Endothelial cell of umbilical vein (primary cell): ENCODE measurements at regions not wholly inside any gene's neighbourhood (a gene's known extent, or its start where the extent isn't known, plus 50 kb on each side); places are given as distances from the start of the nearest gene placed in this dataset.

Source experiments
- BruUV-seq: library from RNA; stranded (reverse); fragments of 400-500 nt; replicated peaks from 2 replicates; lab custom pipeline; 2021; lab: Mats Ljungman, UMichigan
- CTCF ChIA-PET: fragments of 300-600, 350-600 bp; sonication (Branson Sonifier 250); formaldehyde crosslinking; loops from one replicate; lab custom pipeline; 2021; ENCODE audit warnings: antibody characterized with exemption, inconsistent platforms; lab: Charles Lee
- POLR2A ChIA-PET: fragments of 300-600, 350-600 bp; sonication (Branson Sonifier 250); formaldehyde crosslinking; loops from one replicate; lab custom pipeline; 2021; ENCODE audit warnings: antibody characterized with exemption, inconsistent platforms; lab: Charles Lee
- DNase-seq: peaks from one replicate; pipeline ENCODE4 v3.0.0-alpha.2; 2011; ENCODE audit warnings: low read depth, low spot score
- FAIRE-seq: peaks from 2 replicates; lab custom pipeline; 2011; peaks lifted over from hg19 to GRCh38; lab: Jason Lieb, UNC
- H2AFZ ChIP-seq: 2 replicates; pipeline ENCODE4 v1.6.0; 2012; ENCODE audit warnings: low read depth, low read length, control low read depth, inconsistent platforms
- H3K27ac ChIP-seq: 2 replicates; pipeline ENCODE4 v1.5.1; 2011; ENCODE audit warnings: low read depth, mild to moderate bottlenecking, control low read depth, low read length, moderate library complexity; ENCODE audit not compliant: insufficient read depth
- H3K27me3 ChIP-seq, 2 experiments: 2 replicates each; pipeline versions ENCODE4 v1.6.0 to v1.6.1; 2011; ENCODE audit warnings: low read length in 2 of 2, mixed read lengths in 1 of 2; ENCODE audit not compliant: control insufficient read depth in 2 of 2, insufficient read depth in 2 of 2
- H3K36me3 ChIP-seq, 2 experiments: 2 replicates in 1 of 2; 3 replicates in 1 of 2; pipeline ENCODE4 v1.5.1; 2011; ENCODE audit warnings: low read length in 2 of 2, mild to moderate bottlenecking in 1 of 2, moderate library complexity in 1 of 2; ENCODE audit not compliant: control insufficient read depth in 2 of 2, insufficient read depth in 2 of 2; ENCODE audit errors: extremely low read depth in 1 of 2
- H3K4me1 ChIP-seq: 3 replicates; pipeline ENCODE4 v1.5.1; 2011; ENCODE audit warnings: mild to moderate bottlenecking, low read length; ENCODE audit not compliant: control insufficient read depth, insufficient read depth; ENCODE audit errors: extremely low read depth
- H3K4me2 ChIP-seq: 2 replicates; pipeline ENCODE4 v1.6.1; 2011; ENCODE audit warnings: low read length, control low read depth, mixed read lengths; ENCODE audit not compliant: insufficient read depth
- H3K4me3 ChIP-seq, 3 experiments: fragments of 200-600 bp in 1 of 3; sonication (generic), shearing (Covaris generic) in 1 of 3; replicated peaks in 1 of 3; 2 replicates each; pipeline ENCODE4 v1.5.1; 2011 to 2016; ENCODE audit warnings: control low read depth in 3 of 3, low read length in 3 of 3, mild to moderate bottlenecking in 2 of 3, inconsistent platforms in 1 of 3, low read depth in 1 of 3, moderate library complexity in 1 of 3; ENCODE audit not compliant: insufficient read depth in 1 of 3
- H3K79me2 ChIP-seq: 2 replicates; pipeline ENCODE4 v1.6.0; 2012; ENCODE audit warnings: low read length, inconsistent platforms; ENCODE audit not compliant: control insufficient read depth, insufficient read depth
- H3K9ac ChIP-seq: replicated peaks from 2 replicates; pipeline ENCODE3; 2011; ENCODE audit warnings: low read length, control low read depth; ENCODE audit not compliant: insufficient read depth; ENCODE audit errors: extremely low read depth
- H3K9me1 ChIP-seq: replicated peaks from 3 replicates; pipeline ENCODE4 v1.6.0; 2011; ENCODE audit warnings: mild to moderate bottlenecking, low read length; ENCODE audit not compliant: control insufficient read depth, insufficient read depth; ENCODE audit errors: extremely low read depth
- H3K9me3 ChIP-seq: replicated peaks from 2 replicates; pipeline ENCODE4 v1.5.1; 2012; ENCODE audit warnings: low read length, inconsistent platforms; ENCODE audit not compliant: control insufficient read depth, insufficient read depth
- H4K20me1 ChIP-seq: replicated peaks from 2 replicates; pipeline ENCODE3; 2011; ENCODE audit warnings: mild to moderate bottlenecking, low read length; ENCODE audit not compliant: control insufficient read depth, insufficient read depth; ENCODE audit errors: extremely low read depth
- CTCF ChIP-seq, 2 donors: IDR thresholded peaks; 1 replicate in 1 of 2; 2 replicates in 1 of 2; pipeline ENCODE4 v1.5.1; 2011; ENCODE audit warnings: low read length in 2 of 2, mild to moderate bottlenecking in 2 of 2, moderate library complexity in 2 of 2, control low read depth in 1 of 2, inconsistent platforms in 1 of 2, low read depth in 1 of 2; ENCODE audit not compliant: insufficient read depth in 1 of 2; ENCODE audit errors: extremely low read depth in 1 of 2
- EZH2 ChIP-seq: IDR thresholded peaks from 2 replicates; pipeline ENCODE4 v1.6.1; 2012; ENCODE audit warnings: borderline replicate concordance, low read depth, mild to moderate bottlenecking, moderate library complexity, low read length, inconsistent platforms; ENCODE audit not compliant: severe bottlenecking
- FOS ChIP-seq: IDR thresholded peaks from 2 replicates; pipeline ENCODE4 v1.6.1; 2011; ENCODE audit warnings: mild to moderate bottlenecking, low read length, moderate library complexity, borderline replicate concordance; ENCODE audit not compliant: insufficient read depth
- GATA2 ChIP-seq: IDR thresholded peaks from 2 replicates; pipeline ENCODE4 v1.7.0; 2011; ENCODE audit warnings: low read depth, mild to moderate bottlenecking, moderate library complexity, mixed read lengths, low read length; ENCODE audit not compliant: insufficient read length, insufficient read depth
- JUN ChIP-seq: IDR thresholded peaks from 2 replicates; pipeline ENCODE4 v1.6.1; 2011; ENCODE audit warnings: borderline replicate concordance, low read depth; ENCODE audit not compliant: insufficient read length, insufficient read depth
- MAX ChIP-seq: IDR thresholded peaks from 2 replicates; pipeline ENCODE4 v1.6.1; 2011; ENCODE audit not compliant: insufficient read depth, insufficient read length
- MYC ChIP-seq: IDR thresholded peaks from one replicate; pipeline ENCODE4 v1.6.1; 2011; ENCODE audit warnings: mild to moderate bottlenecking, low read depth, low read length
- POLR2A ChIP-seq: IDR thresholded peaks from 2 replicates; pipeline ENCODE4 v1.6.1; 2012; ENCODE audit warnings: low read depth, mild to moderate bottlenecking, control low read depth, low read length
- POLR2AphosphoS5 ChIP-seq: IDR thresholded peaks from 2 replicates; pipeline ENCODE4 v1.6.1; 2012; ENCODE audit warnings: low read depth, mild to moderate bottlenecking, control low read depth, low read length, moderate library complexity; ENCODE audit not compliant: insufficient read depth
- dilution Hi-C: fragments of 300-500 bp; cut with MboI; formaldehyde crosslinking; loops from one replicate; pipeline ENCODE4 v1.15.0; 2019; ENCODE audit warnings: low sequenced_read_pairs; ENCODE audit not compliant: extremely low pct_ligation_motif_present
- intact Hi-C: fragments of 100-400 bp; cut with micrococcal nuclease; formaldehyde crosslinking; loops from one replicate; pipeline ENCODE4 v1.10.0; 2022

- POLR2A ChIA-PET = no interaction called here
- DNase-seq = no peak
- no peak overlapping the region for H2AFZ ChIP-seq
- no peaks in the 10 kb centered on the region for H4K20me1 ChIP-seq
- H3K4me3 ChIP-seq = no peak overlapping the region
- CTCF ChIA-PET = no interaction called here
- FAIRE-seq = no peak
- intact Hi-C loops (no loop called here), dilution Hi-C loops (no loop called here)
- no peak overlapping the region for H3K27ac ChIP-seq
- BruUV-seq = no TSS peak
- H3K27me3 ChIP-seq = no peaks in the 10 kb centered on the region
- H3K9me3 ChIP-seq = no peaks in the 10 kb centered on the region
- H3K9ac ChIP-seq = no peak overlapping the region
- no peaks in the 10 kb centered on the region for H3K36me3 ChIP-seq
- no peaks in the 10 kb centered on the region for H3K4me1 ChIP-seq
- no peaks in the 10 kb centered on the region for H3K79me2 ChIP-seq
- no peak overlapping the region for H3K4me2 ChIP-seq
- TF ChIP-seq MYC (no peak), MAX (no peak), JUN (no peak), FOS (no peak), GATA2 (no peak), POLR2AphosphoS5 (no peak), POLR2A (no peak), CTCF (IDR thresholded peaks at IDR 0.05; ENCODE audit: extremely low read depth in 1 of 2, insufficient read depth in 1 of 2, low read depth in 1 of 2, low read length in 2 of 2) (no peak), EZH2 (no peak)
- no peaks in the 10 kb centered on the region for H3K9me1 ChIP-seq
These were observed 634.1 kb downstream of the TDRD15 start for GRCh38 chr2:21757805-21758430.
